ENCODE measurements at regions not wholly inside any gene's neighbourhood (a gene's known extent, or its start where the extent isn't known, plus 50 kb on each side); places are given as distances from the start of the nearest gene placed in this dataset.

DNA sequence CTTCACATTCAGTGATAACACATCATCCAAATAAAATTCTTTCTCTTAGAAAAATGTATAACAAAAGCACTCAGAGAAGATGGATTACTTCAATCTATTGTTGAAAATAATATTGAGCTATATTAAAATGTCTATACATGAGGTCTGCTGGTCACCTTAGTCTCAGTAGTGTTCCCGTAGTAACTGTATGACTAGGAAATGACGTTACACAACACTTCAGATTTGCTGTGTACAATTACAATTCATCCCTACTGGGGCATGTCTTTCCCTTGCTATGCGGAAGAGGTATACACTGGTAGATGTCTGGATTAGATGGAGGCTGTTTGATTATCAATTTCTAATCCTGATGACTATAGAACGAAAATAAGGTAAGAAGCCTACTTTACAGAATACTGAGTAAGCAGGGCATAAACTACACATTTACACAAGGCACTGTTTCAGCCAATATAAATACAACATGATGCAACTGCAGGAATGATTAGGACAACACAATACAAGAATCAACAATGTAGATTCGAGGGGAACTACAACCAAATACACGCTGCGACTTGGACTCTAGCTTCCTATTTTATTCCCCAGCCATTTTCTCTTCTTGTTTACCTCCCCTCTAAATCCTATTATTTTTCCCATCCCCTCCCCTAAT lies 982.5 kb upstream of the CDH8 start:
- DNase-seq = no peak

DNA sequence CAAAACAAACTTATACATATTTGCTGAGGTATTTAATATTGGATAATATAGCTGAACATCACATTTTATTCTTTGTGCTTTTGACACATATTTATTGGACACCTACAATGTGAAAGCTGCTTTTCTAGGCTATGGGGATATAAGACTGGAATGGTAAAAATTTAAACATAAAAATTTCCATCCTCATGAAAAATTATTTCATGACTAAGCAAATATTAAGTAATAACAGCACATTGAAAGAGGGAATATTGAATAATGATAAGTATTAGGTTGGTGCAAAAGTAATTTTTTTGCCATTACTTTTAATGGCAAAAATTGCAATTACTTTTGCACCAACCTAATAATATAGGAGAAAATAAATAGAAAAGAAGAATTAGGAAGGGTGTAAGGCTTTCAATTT lies 972.5 kb upstream of the CDH8 start:
- no peak for DNase-seq

DNA sequence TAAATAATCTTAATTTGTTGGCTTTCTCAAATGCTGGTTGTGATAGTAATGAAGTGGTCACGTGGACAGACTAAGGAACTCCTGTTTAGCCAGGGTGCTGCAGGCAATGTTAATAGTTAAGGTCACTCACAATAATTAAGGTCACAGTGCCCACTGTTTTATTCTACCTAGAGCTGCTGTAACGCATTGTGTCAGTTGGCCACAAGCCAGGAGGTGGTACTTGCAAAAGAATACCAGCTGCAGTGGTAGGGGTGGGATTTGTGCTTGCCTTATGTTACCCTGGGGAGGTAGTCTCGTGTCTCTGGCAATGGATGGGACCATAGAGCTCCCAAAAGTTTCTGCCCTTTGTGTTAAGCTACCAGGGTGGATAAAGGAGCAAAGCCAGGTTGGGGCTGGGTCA lies 969.1 kb upstream of the CDH8 start:
- DNase-seq = no peak

DNA sequence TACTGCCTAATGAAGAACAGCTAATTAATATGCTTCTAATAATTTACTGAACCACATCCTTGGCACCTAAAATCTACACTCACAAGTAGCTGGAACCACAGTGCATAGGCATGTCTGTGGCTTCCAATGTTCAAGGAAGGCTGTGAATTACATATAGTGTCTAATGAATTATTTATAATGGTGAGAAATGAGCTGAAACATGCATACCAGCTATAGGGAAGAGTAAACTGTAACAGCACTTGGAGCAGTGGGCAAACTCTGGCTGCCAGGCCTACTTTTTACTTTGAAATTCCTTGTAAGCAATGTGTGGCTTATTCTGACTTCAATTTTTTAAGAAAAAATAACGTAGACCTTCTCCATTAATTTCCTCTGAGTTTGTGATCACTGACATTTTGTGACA lies 953.2 kb upstream of the CDH8 start:
- DNase-seq = no peak

DNA sequence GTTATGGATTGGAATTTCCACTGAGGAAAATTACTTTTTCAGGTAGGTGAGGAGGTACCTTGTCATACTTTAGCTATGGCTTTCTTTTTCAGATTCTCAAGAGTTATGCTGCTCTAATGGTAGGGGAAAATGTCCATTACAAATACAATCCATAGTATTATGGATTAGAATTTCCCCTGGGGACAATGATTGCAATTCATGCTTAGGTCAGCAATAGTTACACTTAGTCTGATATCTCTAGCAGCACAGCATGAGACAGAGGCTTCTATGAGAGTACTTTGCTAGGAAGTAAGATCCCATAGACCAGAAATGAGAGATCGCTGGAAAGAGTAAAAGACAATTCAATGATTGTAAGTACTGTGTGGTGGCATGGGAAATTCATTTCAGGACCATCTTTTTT lies 949.5 kb upstream of the CDH8 start:
- DNase-seq = no peak

DNA sequence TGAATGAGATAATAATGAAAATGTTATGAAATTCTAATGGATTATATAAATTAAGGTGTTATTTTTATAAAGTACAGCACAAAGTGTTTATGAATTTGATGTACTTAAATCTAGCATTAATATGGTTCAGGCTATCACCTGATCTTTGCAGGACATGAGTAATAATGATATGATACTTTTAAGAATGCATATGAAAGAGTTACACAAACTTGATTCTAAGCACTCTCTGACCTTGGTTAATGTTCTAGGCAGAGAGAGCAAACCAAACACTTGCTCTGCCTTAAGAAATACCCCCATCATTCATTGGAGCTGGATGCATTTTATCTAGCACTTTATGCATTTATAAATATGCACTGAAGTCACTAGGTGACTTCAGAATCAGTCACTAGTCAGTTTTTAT lies 942.2 kb upstream of the CDH8 start:
- DNase-seq = no peak

DNA sequence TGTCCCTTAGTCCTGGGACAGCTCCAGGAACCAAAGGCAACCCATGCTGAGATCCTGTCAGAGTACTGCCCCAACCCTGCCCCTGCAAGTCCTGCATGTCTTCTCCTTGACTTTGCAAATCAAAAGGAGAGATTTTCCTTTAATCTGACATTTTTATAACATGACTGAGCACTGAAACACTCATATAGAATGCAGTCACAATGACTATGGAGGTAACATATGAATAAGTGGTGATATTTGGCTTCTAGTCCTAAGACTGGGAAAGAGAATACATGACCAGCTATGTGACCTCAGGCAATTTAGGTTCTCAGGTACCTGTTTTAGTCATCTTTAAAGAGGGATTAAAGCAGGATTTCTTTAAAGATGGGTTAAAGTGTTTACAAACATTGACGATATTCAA lies 941.6 kb upstream of the CDH8 start:
- no peak for DNase-seq

DNA sequence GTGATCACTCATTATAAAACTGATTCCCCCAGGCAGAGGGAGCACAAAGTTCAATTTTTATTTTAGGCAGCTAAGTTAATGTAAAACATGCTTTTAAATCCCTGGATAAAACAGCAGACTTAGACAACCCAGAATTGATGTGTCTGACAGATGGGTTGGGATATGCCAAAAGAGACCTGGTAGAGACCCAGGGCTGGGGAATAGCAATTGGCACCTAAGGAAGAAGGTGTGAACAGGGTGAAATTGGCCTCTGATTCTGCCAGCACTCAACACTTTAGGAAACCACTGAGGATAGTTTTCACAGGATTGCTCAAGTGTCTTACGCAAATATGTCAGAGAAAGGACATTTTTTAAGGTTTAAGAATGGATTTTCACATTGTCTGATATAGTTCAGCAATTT lies 938.2 kb upstream of the CDH8 start:
- DNase-seq = no peak

DNA sequence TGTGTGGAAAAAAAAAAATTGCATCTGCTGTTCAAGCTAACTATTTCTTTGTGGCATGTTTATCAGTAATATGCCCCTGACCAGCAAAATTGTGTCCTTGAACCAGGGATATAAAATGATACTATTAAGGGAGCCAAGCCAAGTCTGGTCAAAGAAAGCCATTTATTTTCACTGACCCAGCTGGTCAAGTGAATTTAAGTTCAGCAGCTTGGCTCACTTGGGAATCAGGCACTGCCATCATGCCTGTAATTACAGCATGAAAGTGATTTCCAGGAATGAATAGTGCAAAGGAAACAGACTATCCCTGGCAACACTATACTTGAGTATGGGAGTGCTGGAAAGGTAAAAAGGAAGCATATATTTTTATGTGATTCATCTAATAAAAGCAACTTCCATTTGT lies 934.6 kb upstream of the CDH8 start:
- no peak for DNase-seq

DNA sequence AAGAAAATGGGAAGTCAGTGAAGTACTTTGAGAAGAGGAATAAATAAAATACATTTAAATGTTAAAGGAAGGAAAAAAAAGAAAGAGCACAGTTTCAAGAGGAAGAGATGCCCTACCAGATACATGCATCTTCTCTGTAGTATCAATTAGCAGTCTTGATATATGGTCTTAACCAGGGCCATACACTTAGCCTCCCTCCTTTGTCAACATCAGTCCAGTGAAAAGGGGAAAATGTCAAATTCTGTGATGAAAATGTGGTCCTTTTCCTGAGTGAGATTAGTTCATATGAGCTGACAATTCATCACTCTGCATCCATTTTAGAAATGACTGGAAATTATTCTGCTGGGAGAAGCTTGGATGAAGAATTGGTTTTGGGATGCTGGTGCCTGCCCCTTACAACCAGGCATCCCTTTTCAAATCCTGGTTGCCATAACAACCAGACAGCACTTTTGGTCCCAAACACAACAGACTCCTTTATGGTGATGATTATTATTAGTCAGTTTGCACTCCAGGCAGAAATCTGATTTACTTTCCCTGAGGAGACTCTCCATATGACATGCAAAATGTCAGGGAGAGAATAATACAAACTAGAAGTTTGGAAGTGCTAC lies 933.6 kb upstream of the CDH8 start:
- no peak for DNase-seq

DNA sequence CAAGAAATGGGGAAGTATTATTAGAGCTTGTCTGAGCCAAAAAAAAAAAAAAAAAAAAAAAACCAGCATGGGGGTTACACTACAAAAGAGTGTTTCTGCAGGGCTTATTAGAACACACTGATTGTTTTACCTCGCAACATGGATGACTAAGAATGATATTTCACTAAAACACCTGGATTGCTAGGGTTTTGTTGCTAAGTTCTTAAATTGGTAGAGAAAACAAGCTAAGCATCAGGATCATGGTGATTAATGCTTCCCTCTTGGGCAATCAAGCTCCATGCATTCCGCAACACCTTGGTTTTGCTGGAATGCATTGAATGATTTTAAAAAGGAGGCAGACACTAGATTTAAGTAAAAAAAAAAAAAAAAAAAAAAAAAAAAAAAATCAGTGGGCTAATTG lies 931.4 kb upstream of the CDH8 start:
- no peak for DNase-seq

DNA sequence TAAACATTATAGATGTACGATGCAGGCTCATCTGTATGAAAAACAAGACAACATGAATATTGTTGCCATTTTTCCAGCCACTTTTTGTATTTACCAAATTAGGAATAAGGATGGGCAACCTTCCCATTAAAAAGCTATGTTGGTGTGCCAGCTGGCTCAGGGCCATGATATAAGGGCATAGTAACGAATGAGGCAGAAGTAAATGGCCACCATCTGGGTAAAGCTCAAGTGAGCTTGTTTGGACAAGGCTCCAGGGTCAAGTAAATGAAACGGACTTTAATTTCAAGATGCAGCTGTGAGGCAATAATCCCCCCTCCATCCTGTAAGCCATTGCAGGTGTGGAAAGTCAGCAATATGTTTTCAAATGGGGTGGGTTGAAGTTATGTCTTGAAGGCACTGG lies 930.9 kb upstream of the CDH8 start:
- DNase-seq = no peak

DNA sequence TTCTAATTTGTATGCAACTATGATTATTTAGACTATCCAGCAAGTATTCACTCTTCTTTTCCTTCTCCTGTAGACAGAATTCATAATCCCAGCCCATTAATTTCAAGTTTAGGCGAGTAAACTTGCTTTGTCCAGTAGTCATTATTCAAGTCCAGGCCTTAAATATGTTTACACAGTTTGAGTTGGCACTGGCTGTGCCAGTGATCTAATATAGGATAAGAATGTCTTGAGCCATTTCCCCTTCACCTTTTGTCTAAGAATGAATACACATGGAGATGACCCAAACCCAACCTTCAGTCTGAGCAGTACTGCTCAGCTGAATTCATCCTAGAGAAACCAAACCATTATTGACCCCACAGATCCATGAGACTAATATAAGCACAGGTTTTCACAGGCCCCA lies 930.4 kb upstream of the CDH8 start:
- DNase-seq = no peak

DNA sequence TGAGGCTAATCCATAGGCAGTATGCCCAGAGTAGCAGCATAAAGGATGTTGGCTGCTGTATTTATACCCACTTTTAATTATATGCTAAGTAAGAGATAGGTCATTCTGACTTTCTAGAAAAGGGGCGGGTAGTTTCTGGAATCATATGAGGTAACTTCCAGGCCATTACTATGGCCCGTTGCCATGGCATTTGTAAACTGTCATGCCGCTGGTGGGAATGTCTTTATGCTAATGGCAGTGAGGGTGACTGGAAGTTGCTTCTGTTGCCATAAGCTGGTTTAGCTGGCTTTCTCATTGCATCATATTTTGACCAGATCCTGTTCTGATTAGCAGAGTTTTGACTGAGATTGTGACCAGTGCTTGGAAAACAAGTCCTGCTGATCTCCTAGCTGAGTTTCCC lies 929.6 kb upstream of the CDH8 start:
- no peak for DNase-seq

DNA sequence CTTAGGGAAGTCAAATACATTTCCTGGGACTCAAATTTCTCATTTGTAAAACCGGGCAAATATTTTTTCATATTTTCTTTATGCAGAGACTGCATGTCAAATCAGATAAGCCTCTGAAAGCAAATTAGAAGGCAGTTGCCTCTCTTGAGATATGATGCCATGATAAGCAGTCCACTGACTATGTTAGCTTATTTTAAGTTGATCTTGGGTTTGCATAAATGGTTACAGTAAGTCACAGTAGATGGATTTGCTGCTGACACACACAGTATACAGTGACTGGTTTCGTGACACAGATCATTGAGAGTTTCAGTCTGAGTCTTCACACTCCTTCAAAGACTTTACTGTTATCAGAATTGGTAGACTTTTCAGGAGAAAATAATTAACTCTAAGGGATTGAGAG lies 927.6 kb upstream of the CDH8 start:
- DNase-seq = no peak

DNA sequence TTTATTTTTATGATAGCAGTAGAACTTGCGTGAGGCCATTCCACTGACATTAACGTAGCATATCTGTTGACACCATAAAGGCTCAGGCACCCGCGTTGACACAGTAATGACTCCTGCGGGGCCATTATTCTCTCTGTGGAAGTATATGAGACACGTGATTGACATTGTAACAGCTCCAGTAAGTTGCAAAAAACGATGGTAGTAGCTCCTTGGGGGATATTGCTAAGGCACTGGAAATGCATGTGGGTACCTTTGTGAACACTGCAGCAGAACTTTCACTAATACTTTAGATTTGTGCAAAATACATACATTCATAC lies 918.8 kb upstream of the CDH8 start:
- no peak for DNase-seq

DNA sequence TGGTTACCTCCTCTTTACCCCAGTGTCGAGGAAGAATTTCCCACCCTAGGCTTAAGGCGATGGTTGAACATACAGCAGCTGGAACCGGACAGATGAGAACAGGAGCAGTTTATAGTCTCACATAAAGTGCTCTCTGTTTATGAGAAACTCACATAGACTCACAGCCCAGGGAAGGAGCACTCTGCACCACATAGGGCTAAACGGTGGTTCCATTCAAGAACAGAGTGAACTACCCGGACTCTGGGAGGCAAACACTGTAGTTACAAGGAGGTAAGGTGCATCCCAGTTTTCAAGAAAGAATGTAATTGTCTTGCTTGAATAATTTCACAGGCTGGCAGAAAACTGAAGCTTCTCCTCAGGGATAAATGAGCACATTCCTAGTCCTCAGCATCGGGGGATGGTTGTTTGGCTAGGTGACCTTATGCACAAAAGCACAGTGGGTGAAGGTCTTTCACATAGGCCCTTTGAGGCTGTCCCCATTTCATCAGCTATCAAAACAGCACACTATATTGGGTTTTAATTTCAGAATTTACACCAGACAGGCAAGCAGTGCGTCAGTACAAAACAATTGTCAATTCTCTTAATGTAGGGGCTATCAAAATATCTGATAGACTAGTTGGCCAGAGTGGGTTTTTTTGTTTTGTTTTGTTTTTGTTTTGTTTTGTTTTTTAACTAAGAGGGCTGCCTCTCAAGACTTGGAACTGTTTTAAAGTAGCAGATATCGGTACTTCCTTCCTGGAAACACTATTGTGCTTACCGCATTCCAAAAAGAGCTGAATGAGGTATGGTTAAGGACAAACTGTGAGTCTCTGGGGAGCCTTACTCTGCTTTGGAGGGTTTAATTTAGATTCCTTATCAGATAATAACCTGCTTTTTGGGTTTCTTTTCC lies 918.1 kb upstream of the CDH8 start:
- no peak for DNase-seq

DNA sequence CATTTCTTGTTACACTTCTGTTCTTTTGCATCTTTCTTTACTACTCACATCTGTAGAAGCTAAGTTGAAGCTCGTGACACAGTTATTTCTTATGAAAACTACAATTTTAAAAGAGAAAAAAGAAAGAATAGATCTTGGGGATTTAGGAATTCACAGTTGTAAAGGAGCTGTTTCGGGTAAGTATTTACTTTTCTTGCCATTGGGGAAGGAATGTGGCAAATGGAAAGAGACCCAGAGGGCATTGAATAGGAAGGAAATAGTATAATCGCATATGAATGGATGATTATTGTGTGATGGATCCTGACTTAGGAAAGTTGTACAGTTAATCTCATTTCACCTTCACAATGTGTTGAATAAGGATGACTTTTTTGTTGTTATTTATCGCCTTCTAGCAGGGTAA lies 914.1 kb upstream of the CDH8 start:
- DNase-seq = no peak

DNA sequence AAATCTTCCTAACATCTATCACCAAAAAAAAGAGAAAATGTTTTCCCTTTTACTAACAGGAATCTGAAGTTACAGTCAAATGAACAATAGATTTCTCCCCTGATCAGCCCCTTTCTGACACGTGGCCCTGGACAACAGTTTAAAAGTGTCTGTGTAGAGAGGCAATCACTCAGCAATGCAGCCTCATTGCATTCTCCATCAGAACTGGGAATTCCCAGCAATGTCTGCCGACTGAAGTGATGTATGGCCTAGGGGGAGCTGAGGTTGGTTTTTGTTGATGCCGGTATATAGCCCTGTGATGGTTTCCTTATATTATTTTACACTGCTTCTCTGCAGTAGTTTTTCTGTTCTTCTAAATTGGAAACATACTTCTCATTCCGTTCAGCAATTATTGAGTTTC lies 904.3 kb upstream of the CDH8 start:
- DNase-seq = no peak

DNA sequence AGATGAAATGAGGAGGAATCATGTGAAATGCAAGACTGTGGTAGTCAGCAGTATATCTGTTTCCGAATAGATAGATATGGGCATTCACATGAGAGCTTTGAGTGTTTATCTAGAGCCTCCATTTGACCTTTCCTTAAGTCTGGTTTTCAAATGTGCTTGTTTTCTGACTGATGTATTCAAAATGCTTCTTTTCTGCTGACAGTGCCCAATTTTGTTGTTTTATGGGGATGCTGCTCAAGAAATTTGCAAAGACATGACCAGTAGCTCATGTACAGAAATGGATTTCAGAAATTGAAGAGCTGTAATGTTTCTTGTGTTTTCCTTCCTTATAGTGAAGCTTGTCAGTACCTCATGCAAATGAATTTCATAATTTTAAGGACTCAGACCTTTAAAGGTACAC lies 903.4 kb upstream of the CDH8 start:
- DNase-seq = no peak

DNA sequence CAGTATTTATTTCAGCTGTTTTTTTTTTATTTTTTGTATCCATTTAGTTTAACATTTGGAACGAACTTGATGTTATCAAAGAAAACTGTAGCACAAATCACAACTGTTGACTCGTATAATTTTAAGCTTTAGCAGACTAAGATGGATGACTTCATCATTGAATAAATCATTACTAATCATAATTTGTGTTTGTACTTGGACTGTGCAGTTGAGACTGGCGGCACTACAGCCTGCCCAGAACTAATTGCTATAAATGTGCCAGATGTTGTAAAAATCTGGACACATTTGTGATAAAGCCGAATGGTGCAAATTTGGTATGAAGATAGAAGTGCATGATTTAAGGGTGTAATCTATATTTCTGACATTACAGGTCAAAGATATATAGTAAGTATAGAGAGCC lies 897.7 kb upstream of the CDH8 start:
- no peak for DNase-seq

DNA sequence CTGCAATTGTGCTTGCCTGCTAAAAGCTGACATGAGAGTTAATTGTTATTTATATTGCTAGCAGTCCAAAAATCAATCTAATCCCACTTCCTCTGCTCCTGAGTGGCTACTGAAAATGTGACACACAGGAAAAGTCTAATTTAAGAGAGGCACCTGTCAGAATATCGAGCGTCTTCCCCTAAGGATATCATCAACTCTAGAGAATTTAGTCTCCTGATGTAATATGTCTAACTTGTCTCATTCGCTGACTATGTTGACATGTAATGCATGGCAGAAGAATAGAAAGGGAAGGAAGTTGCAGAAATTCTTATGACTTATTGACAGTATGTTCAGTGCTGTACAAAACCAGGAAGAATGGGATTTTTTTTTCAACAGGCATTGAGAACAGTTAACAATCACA lies 893.4 kb upstream of the CDH8 start:
- DNase-seq = no peak

DNA sequence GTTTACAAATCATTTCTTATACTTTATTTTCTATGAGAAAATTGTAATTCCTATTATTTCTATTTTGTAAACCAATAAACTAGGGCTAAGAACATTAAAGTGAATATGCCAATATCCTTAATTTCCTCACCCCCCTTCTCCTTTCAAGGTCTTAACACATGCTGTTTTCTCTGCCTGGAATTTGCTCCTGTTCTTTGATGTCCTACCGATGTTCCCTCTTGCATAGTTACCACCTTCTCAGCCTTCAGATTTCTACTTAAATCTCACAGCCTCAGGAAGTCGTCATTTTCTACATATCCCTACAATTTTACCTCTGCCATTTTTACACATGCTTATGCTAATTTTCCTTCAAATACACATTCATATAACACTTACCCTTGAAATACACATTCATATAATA lies 890.9 kb upstream of the CDH8 start:
- no peak for DNase-seq

DNA sequence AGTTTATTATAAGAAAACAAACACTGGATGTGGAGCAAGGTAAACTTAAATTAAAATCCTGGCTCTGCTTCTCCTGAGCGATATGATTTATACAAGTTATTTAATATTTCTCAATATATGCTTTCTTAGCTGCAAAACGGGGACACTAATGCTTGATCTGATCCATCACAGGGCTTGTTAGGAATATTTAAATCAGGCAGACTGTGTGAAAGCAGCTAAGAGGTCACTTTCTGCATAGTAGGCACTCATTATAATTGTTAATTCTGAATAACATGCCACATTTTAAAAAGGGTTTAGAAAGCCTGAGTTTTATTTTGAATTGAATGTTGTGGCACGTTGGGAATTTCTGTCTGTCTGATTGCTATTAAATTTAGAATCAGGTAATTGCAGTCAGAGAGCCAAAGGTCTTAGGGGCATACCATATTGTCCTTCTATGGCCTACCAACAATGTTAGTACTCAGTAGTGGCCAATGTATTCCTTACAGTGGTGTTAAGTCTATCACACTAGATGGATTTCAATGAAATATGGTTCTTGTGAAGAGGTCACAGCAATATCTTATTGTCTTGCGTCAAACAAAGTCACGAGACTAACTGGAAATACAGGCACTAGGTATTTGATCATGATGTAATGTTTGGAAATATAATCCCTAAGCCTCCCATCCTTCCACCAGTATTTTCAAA lies 890.0 kb upstream of the CDH8 start:
- DNase-seq = no peak
